ENCODE measurements at regions not wholly inside any gene's neighbourhood (a gene's known extent, or its start where the extent isn't known, plus 50 kb on each side); places are given as distances from the start of the nearest gene placed in this dataset.

DNA sequence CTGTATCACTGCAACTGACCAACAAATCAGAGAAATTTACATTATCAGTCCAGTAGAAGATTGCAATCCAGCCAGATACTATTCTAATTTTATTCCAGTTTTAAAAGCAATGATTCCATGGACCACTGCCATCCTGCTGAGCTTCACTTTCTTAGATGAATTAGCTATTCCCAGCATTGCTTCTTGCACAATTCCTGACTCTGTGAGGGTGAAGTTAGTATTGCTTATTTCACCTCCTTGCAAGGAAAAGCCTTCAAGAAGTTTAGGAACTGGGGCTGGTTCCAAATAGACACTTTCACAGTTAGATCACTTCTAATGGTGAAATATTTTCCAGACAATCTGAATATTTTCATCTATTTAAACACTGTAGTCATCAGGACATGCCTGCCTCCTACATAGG is 338.6 kb upstream of the TNC start:
- TF ChIP-seq AGO1 (IDR thresholded peaks at IDR 0.05; ENCODE audit: low read depth, low read length, poor library complexity, severe bottlenecking) (no peak), TEAD3 (CRISPR knock-in tag; optimal IDR thresholded peaks at IDR 0.05; ENCODE audit: borderline replicate concordance) (no peak), THAP9 (CRISPR knock-in tag; IDR thresholded peaks at IDR 0.05; ENCODE audit: borderline replicate concordance) (no peak), KAT2B (IDR thresholded peaks at IDR 0.05; ENCODE audit: borderline replicate concordance, low read depth, low read length) (no peak), SMAD9 (CRISPR knock-in tag; IDR thresholded peaks at IDR 0.05) (no peak), WIZ (CRISPR knock-in tag; IDR thresholded peaks at IDR 0.05) (no peak), ZNF180 (CRISPR knock-in tag; IDR thresholded peaks at IDR 0.05; ENCODE audit: borderline replicate concordance, low read depth) (no peak), ZFP41 (CRISPR knock-in tag; IDR thresholded peaks at IDR 0.05; ENCODE audit: borderline replicate concordance) (no peak), POLR2A (IDR thresholded peaks at IDR 0.05; ENCODE audit: insufficient read depth in 1 of 2, low read depth in 2 of 2, low read length in 2 of 2) (no peak), ZNF10 (CRISPR knock-in tag; IDR thresholded peaks at IDR 0.05; ENCODE audit: borderline replicate concordance, low read depth) (no peak), HHEX (CRISPR knock-in tag; IDR thresholded peaks at IDR 0.05) (no peak), NFYB (CRISPR knock-in tag; IDR thresholded peaks at IDR 0.05) (no peak), MED13 (CRISPR knock-in tag; IDR thresholded peaks at IDR 0.05) (no peak), ZNF441 (CRISPR knock-in tag; IDR thresholded peaks at IDR 0.05; ENCODE audit: borderline replicate concordance) (no peak), SIX4 (CRISPR knock-in tag; IDR thresholded peaks at IDR 0.05) (no peak), ZBTB1 (CRISPR knock-in tag; IDR thresholded peaks at IDR 0.05; ENCODE audit: borderline replicate concordance) (no peak), MIER3 (CRISPR knock-in tag; IDR thresholded peaks at IDR 0.05; ENCODE audit: borderline replicate concordance) (no peak)
- TF ChIP-seq, protein P1, sequence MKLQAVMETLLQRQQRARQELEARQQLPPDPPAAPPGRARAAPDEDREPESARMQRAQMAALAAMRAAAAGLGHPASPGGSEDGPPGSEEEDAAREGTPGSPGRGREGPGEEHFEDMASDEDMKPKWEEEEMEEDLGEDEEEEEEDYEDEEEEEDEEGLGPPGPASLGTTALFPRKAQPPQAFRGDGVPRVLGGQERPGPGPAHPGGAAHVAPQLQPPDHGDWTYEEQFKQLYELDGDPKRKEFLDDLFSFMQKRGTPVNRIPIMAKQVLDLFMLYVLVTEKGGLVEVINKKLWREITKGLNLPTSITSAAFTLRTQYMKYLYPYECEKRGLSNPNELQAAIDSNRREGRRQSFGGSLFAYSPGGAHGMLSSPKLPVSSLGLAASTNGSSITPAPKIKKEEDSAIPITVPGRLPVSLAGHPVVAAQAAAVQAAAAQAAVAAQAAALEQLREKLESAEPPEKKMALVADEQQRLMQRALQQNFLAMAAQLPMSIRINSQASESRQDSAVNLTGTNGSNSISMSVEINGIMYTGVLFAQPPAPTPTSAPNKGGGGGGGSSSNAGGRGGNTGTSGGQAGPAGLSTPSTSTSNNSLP (IDR thresholded peaks at IDR 0.05; ENCODE audit: low read depth, low read length) = no peak
- TF ChIP-seq, protein P2, sequence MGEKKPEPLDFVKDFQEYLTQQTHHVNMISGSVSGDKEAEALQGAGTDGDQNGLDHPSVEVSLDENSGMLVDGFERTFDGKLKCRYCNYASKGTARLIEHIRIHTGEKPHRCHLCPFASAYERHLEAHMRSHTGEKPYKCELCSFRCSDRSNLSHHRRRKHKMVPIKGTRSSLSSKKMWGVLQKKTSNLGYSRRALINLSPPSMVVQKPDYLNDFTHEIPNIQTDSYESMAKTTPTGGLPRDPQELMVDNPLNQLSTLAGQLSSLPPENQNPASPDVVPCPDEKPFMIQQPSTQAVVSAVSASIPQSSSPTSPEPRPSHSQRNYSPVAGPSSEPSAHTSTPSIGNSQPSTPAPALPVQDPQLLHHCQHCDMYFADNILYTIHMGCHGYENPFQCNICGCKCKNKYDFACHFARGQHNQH (CRISPR knock-in tag; IDR thresholded peaks at IDR 0.05) = no peak

More for the DNA sequence above, 338.6 kb upstream of the TNC start:
- no peak for FAIRE-seq
- Histone ChIP-seq H3K27me3 (ENCODE audit: control insufficient read depth in 1 of 2, insufficient read depth in 2 of 2, low read length in 2 of 2) (no peaks in the 10 kb centered on the region), H2AFZ (ENCODE audit: low read length) (no peak overlapping the region), H3K4me3 (replicated peaks in 1 of 3; ENCODE audit: insufficient read depth in 1 of 3, low read depth in 2 of 3, low read length in 3 of 3) (no peak overlapping the region), H3K4me2 (ENCODE audit: low read depth, low read length) (no peak overlapping the region), H3K9ac (ENCODE audit: insufficient read depth, low read depth, low read length) (no peak overlapping the region), H4K20me1 (ENCODE audit: insufficient read depth, low read length) (no peaks in the 10 kb centered on the region), H3K27ac (ENCODE audit: extremely low read length, insufficient read depth, low read length) (no peak overlapping the region), H3K4me1 (ENCODE audit: insufficient read depth, low read length) (no peaks in the 10 kb centered on the region), H3K9me3 (ENCODE audit: low read length) (no peaks in the 10 kb centered on the region), H3K36me3 (replicated peaks in 1 of 2; ENCODE audit: control insufficient read depth in 1 of 2, insufficient read depth in 2 of 2, low read length in 2 of 2) (no peaks in the 10 kb centered on the region), H3K79me2 (ENCODE audit: insufficient read depth, low read length) (no peaks in the 10 kb centered on the region)
- ChIA-PET POLR2A (no interaction called here), CTCF (ENCODE audit: low intra/inter-chr PET ratio, low total read pairs) (no interaction called here)
- no TSS peak for BruUV-seq (replicated peaks)
- intact Hi-C loops (cut with micrococcal nuclease; ENCODE audit: unreplicated experiment) (no loop called here), in situ Hi-C loops (cut with HindIII; ENCODE audit: extremely low pct_ligation_motif_present, low pct_unique_long_range_greater_than_20kb) (no loop called here)
- DNase-seq (ENCODE audit: low spot score) = no peak
- no peak for ATAC-seq
